ENCODE measurements at regions not wholly inside any gene's neighbourhood (a gene's known extent, or its start where the extent isn't known, plus 50 kb on each side); places are given as distances from the start of the nearest gene placed in this dataset.

- no peak overlapping the region for H3K27ac Mint-ChIP-seq
- H3K4me1 Mint-ChIP-seq = no peaks in the 10 kb centered on the region
- H3K27me3 ChIP-seq (ENCODE audit: control insufficient read depth, insufficient read depth, low read length) = peaks cover 2% of the 10 kb centered on the region
- H3K9me3 ChIP-seq (ENCODE audit: control insufficient read depth in 2 of 2, low read length in 2 of 2) = no peaks in the 10 kb centered on the region
- H3K4me3 Mint-ChIP-seq = no peak overlapping the region
- H3K27ac ChIP-seq (ENCODE audit: insufficient read depth, low read length, poor library complexity, severe bottlenecking) = no peak overlapping the region
- no peak overlapping the region for H3K4me3 ChIP-seq (ENCODE audit: low read depth, low read length)
- H3K4me1 ChIP-seq (ENCODE audit: control insufficient read depth, insufficient read depth, low read length, poor library complexity, severe bottlenecking) = no peaks in the 10 kb centered on the region
- no peak for DNase-seq
- H3K36me3 ChIP-seq (ENCODE audit: control insufficient read depth, insufficient read depth, low read length) = no peaks in the 10 kb centered on the region
- no peak for ATAC-seq (ENCODE audit: low read depth in 2 of 2)
- H3K9me3 Mint-ChIP-seq = peaks cover 0 to 7% (median 0%) of the 10 kb centered on the region in 7 donors
- H3K36me3 Mint-ChIP-seq = no peaks in the 10 kb centered on the region
- H3K27me3 Mint-ChIP-seq = no peaks in the 10 kb centered on the region
Measured at GRCh38 chr22:49323751-49324415, 503.8 kb downstream of the BRD1 start.

- no peak overlapping the region for H3K27ac Mint-ChIP-seq
- H3K4me3 ChIP-seq (ENCODE audit: low read depth, low read length) = no peak overlapping the region
- H3K27me3 Mint-ChIP-seq = no peaks in the 10 kb centered on the region
- no peaks in the 10 kb centered on the region for H3K4me1 Mint-ChIP-seq
- H3K36me3 ChIP-seq (ENCODE audit: control insufficient read depth, insufficient read depth, low read length) = no peaks in the 10 kb centered on the region
- peaks cover 2% of the 10 kb centered on the region for H3K27me3 ChIP-seq (ENCODE audit: control insufficient read depth, insufficient read depth, low read length)
- H3K9me3 Mint-ChIP-seq = peaks cover 0 to 7% (median 0%) of the 10 kb centered on the region in 7 donors
- H3K27ac ChIP-seq (ENCODE audit: insufficient read depth, low read length, poor library complexity, severe bottlenecking) = no peak overlapping the region
- no peaks in the 10 kb centered on the region for H3K9me3 ChIP-seq (ENCODE audit: control insufficient read depth in 2 of 2, low read length in 2 of 2)
- DNase-seq (no peak), ATAC-seq (ENCODE audit: low read depth in 2 of 2) (no peak)
- H3K36me3 Mint-ChIP-seq = no peaks in the 10 kb centered on the region
- no peak overlapping the region for H3K4me3 Mint-ChIP-seq
- no peaks in the 10 kb centered on the region for H3K4me1 ChIP-seq (ENCODE audit: control insufficient read depth, insufficient read depth, low read length, poor library complexity, severe bottlenecking)
Measured at GRCh38 chr22:49322861-49323622, 504.6 kb downstream of the BRD1 start.

- no peaks in the 10 kb centered on the region for H3K36me3 Mint-ChIP-seq
- no peaks in the 10 kb centered on the region for H3K4me1 Mint-ChIP-seq
- no peak for ATAC-seq (ENCODE audit: low read depth in 2 of 2)
- H3K9me3 ChIP-seq (ENCODE audit: control insufficient read depth in 2 of 2, low read length in 2 of 2) = no peaks in the 10 kb centered on the region
- H3K36me3 ChIP-seq (ENCODE audit: control insufficient read depth, insufficient read depth, low read length) = no peaks in the 10 kb centered on the region
- no peak overlapping the region for H3K27ac ChIP-seq (ENCODE audit: insufficient read depth, low read length, poor library complexity, severe bottlenecking)
- DNase-seq = no peak
- no peak overlapping the region for H3K4me3 Mint-ChIP-seq
- peaks cover 0 to 7% (median 0%) of the 10 kb centered on the region in 7 donors for H3K9me3 Mint-ChIP-seq
- H3K27ac Mint-ChIP-seq = no peak overlapping the region
- peaks cover 5% of the 10 kb centered on the region for H3K27me3 Mint-ChIP-seq
- peaks cover 2% of the 10 kb centered on the region for H3K27me3 ChIP-seq (ENCODE audit: control insufficient read depth, insufficient read depth, low read length)
- H3K4me1 ChIP-seq (ENCODE audit: control insufficient read depth, insufficient read depth, low read length, poor library complexity, severe bottlenecking) = no peaks in the 10 kb centered on the region
- no peak overlapping the region for H3K4me3 ChIP-seq (ENCODE audit: low read depth, low read length)
Measured at GRCh38 chr22:49322231-49322630, 505.4 kb downstream of the BRD1 start.

GRCh38 chr22:49321477-49322055 lies 506.1 kb downstream of the BRD1 start:
- Histone ChIP-seq H3K27me3 (ENCODE audit: control insufficient read depth, insufficient read depth, low read length) (peaks cover 4% of the 10 kb centered on the region), H3K4me3 (ENCODE audit: low read depth, low read length) (no peak overlapping the region), H3K27ac (ENCODE audit: insufficient read depth, low read length, poor library complexity, severe bottlenecking) (no peak overlapping the region), H3K9me3 (ENCODE audit: control insufficient read depth in 2 of 2, low read length in 2 of 2) (no peaks in the 10 kb centered on the region), H3K36me3 (ENCODE audit: control insufficient read depth, insufficient read depth, low read length) (no peaks in the 10 kb centered on the region), H3K4me1 (ENCODE audit: control insufficient read depth, insufficient read depth, low read length, poor library complexity, severe bottlenecking) (no peaks in the 10 kb centered on the region)
- Mint-ChIP-seq H3K36me3 (no peaks in the 10 kb centered on the region), H3K4me1 (no peaks in the 10 kb centered on the region), H3K9me3 (peaks cover 0 to 3% (median 0%) of the 10 kb centered on the region in 7 donors), H3K27ac (no peak overlapping the region), H3K4me3 (no peak overlapping the region), H3K27me3 (peaks cover 8% of the 10 kb centered on the region)
- no peak for ATAC-seq (ENCODE audit: low read depth in 2 of 2)
- DNase-seq = no peak

- Histone ChIP-seq H3K4me3 (ENCODE audit: low read depth, low read length) (no peak overlapping the region), H3K27me3 (ENCODE audit: control insufficient read depth, insufficient read depth, low read length) (peaks cover 4% of the 10 kb centered on the region), H3K36me3 (ENCODE audit: control insufficient read depth, insufficient read depth, low read length) (no peaks in the 10 kb centered on the region), H3K4me1 (ENCODE audit: control insufficient read depth, insufficient read depth, low read length, poor library complexity, severe bottlenecking) (no peaks in the 10 kb centered on the region), H3K9me3 (ENCODE audit: control insufficient read depth in 2 of 2, low read length in 2 of 2) (no peaks in the 10 kb centered on the region), H3K27ac (ENCODE audit: insufficient read depth, low read length, poor library complexity, severe bottlenecking) (no peak overlapping the region)
- ATAC-seq (ENCODE audit: low read depth in 2 of 2) = no peak
- Mint-ChIP-seq H3K27me3 (peaks cover 8% of the 10 kb centered on the region), H3K4me3 (no peak overlapping the region), H3K9me3 (peaks cover 0 to 3% (median 0%) of the 10 kb centered on the region in 7 donors), H3K27ac (no peak overlapping the region), H3K4me1 (no peaks in the 10 kb centered on the region), H3K36me3 (no peaks in the 10 kb centered on the region)
- DNase-seq = no peak
Measured at GRCh38 chr22:49320714-49321476, 506.8 kb downstream of the BRD1 start.

- DNase-seq = no peak
- Histone ChIP-seq H3K4me3 (ENCODE audit: low read depth, low read length) (no peak overlapping the region), H3K4me1 (ENCODE audit: control insufficient read depth, insufficient read depth, low read length, poor library complexity, severe bottlenecking) (no peaks in the 10 kb centered on the region), H3K9me3 (ENCODE audit: control insufficient read depth in 2 of 2, low read length in 2 of 2) (no peaks in the 10 kb centered on the region), H3K27ac (ENCODE audit: insufficient read depth, low read length, poor library complexity, severe bottlenecking) (no peak overlapping the region), H3K27me3 (ENCODE audit: control insufficient read depth, insufficient read depth, low read length) (peaks cover 2% of the 10 kb centered on the region), H3K36me3 (ENCODE audit: control insufficient read depth, insufficient read depth, low read length) (no peaks in the 10 kb centered on the region)
- Mint-ChIP-seq H3K4me1 (no peaks in the 10 kb centered on the region), H3K36me3 (no peaks in the 10 kb centered on the region), H3K27ac (no peak overlapping the region), H3K4me3 (no peak overlapping the region), H3K27me3 (peaks cover 22% of the 10 kb centered on the region), H3K9me3 (no peaks in the 10 kb centered on the region)
- no peak for ATAC-seq (ENCODE audit: low read depth in 2 of 2)
Measured at GRCh38 chr22:49317369-49317768, 510.3 kb downstream of the BRD1 start.

- DNase-seq = no peak
- H3K4me1 ChIP-seq (ENCODE audit: control insufficient read depth, insufficient read depth, low read length, poor library complexity, severe bottlenecking) = no peaks in the 10 kb centered on the region
- H3K27me3 ChIP-seq (ENCODE audit: control insufficient read depth, insufficient read depth, low read length) = peaks cover 2% of the 10 kb centered on the region
- H3K4me1 Mint-ChIP-seq = no peaks in the 10 kb centered on the region
- no peaks in the 10 kb centered on the region for H3K36me3 Mint-ChIP-seq
- no peak overlapping the region for H3K4me3 Mint-ChIP-seq
- no peak overlapping the region for H3K4me3 ChIP-seq (ENCODE audit: low read depth, low read length)
- H3K27ac Mint-ChIP-seq = no peak overlapping the region
- H3K27ac ChIP-seq (ENCODE audit: insufficient read depth, low read length, poor library complexity, severe bottlenecking) = no peak overlapping the region
- H3K9me3 ChIP-seq (ENCODE audit: control insufficient read depth in 2 of 2, low read length in 2 of 2) = no peaks in the 10 kb centered on the region
- peaks cover 32% of the 10 kb centered on the region for H3K27me3 Mint-ChIP-seq
- H3K36me3 ChIP-seq (ENCODE audit: control insufficient read depth, insufficient read depth, low read length) = no peaks in the 10 kb centered on the region
- peaks cover 0 to 2% (median 0%) of the 10 kb centered on the region in 7 donors for H3K9me3 Mint-ChIP-seq
- ATAC-seq (ENCODE audit: low read depth in 2 of 2) = no peak
Measured at GRCh38 chr22:49312601-49313000, 515.1 kb downstream of the BRD1 start.
